ENCODE measurements at regions not wholly inside any gene's neighbourhood (a gene's known extent, or its start where the extent isn't known, plus 50 kb on each side); places are given as distances from the start of the nearest gene placed in this dataset.

GRCh38 chr5:167140548-167141291 is 1150.7 kb upstream of the WWC1 start:
- TF ChIP-seq CTCF (IDR thresholded peaks at IDR 0.05 in 4 of 5, conservative IDR thresholded peaks at IDR 0.05 in 1 of 5), result no peak
- no peak for TF ChIP-seq POLR2A (IDR thresholded peaks at IDR 0.05)

All from gastrocnemius medialis (tissue), 4 donors.